Smooth muscle cell (in vitro differentiated cells): ENCODE measurements at regions not wholly inside any gene's neighbourhood (a gene's known extent, or its start where the extent isn't known, plus 50 kb on each side); places are given as distances from the start of the nearest gene placed in this dataset.

ENCODE experiments used
- DNase-seq: peaks from one replicate; lab custom pipeline; 2025; ENCODE audit not compliant: unreplicated experiment; lab: John Stamatoyannopoulos, UW
- H2AFZ ChIP-seq: fragments of 200-600 bp; sonication (generic); 2 replicates; pipeline ENCODE4 v1.6.0; 2016; ENCODE audit warnings: antibody characterized with exemption, low read depth, mild to moderate bottlenecking
- H3F3A ChIP-seq: fragments of 200-600 bp; sonication (generic); 2 replicates; pipeline ENCODE4 v1.6.0; 2017; ENCODE audit warnings: antibody characterized with exemption, low read depth
- H3K27ac ChIP-seq: fragments of 200-600 bp; sonication (generic); 2 replicates; pipeline ENCODE4 v1.5.1; 2016; ENCODE audit warnings: low read depth, mild to moderate bottlenecking
- H3K27me3 ChIP-seq: fragments of 200-600 bp; sonication (generic); 2 replicates; pipeline ENCODE4 v1.6.1; 2016; ENCODE audit warnings: low read depth, mild to moderate bottlenecking
- H3K36me3 ChIP-seq: fragments of 200-600 bp; sonication (generic); 2 replicates; pipeline ENCODE4 v1.5.1; 2016; ENCODE audit warnings: low read depth
- H3K4me1 ChIP-seq: fragments of 200-600 bp; sonication (generic); 2 replicates; pipeline ENCODE4 v1.5.1; 2016; ENCODE audit warnings: low read depth
- H3K4me2 ChIP-seq: fragments of 200-600 bp; sonication (generic); 2 replicates; pipeline ENCODE4 v1.6.0; 2016; ENCODE audit warnings: mild to moderate bottlenecking
- H3K4me3 ChIP-seq: fragments of 200-600 bp; sonication (generic); 2 replicates; pipeline ENCODE4 v1.5.1; 2016; ENCODE audit warnings: mild to moderate bottlenecking
- H3K79me2 ChIP-seq: fragments of 200-600 bp; sonication (generic); 2 replicates; pipeline ENCODE4 v1.6.0; 2016; ENCODE audit warnings: low read depth, mild to moderate bottlenecking
- H3K9ac ChIP-seq: fragments of 200-600 bp; sonication (generic); 2 replicates; pipeline ENCODE4 v1.6.0; 2016; ENCODE audit warnings: low read depth
- H3K9me3 ChIP-seq: fragments of 200-600 bp; sonication (generic); replicated peaks from 2 replicates; pipeline ENCODE4 v1.5.1; 2016; ENCODE audit warnings: low read depth
- H4K20me1 ChIP-seq: fragments of 200-600 bp; sonication (generic); 2 replicates; pipeline ENCODE4 v1.6.0; 2016; ENCODE audit warnings: low read depth
- CTCF ChIP-seq: fragments of 200-600 bp; sonication (generic); IDR thresholded peaks from 2 replicates; pipeline ENCODE4 v1.5.1; 2017; ENCODE audit warnings: borderline replicate concordance, mild to moderate bottlenecking, antibody characterized with exemption; ENCODE audit not compliant: insufficient read depth, poor library complexity, severe bottlenecking
- WGBS: methylation state at CpG from one replicate; pipeline ENCODE4 v1.1.7; 2016; ENCODE audit warnings: low lambda C conversion rate; 5-methylcytosine and 5-hydroxymethylcytosine counted together

DNA sequence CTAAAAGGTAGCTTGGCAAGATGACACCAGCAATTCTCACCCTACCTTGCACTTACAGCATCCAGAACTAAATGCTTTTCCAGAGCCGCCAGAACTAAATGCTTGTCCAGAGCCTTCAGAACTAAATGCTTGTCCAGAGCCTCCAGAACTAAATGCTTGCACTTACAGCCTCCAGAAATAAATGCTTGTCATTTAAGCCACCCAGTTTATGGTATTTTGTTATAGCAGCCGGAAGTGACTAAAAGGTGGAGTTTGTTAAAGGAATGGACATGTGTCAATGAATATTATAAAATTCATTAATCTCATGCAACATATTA is 133.5 kb downstream of the GPX5 start:
- H3K79me2 ChIP-seq: no peaks in the 10 kb centered on the region
- H3F3A ChIP-seq: peaks cover 7% of the 10 kb centered on the region
- no peak for DNase-seq
- peak overlapping the region; percentile 91 for H2AFZ ChIP-seq
- H3K9ac ChIP-seq: no peak overlapping the region
- TF ChIP-seq CTCF: no peak
- H3K27me3 ChIP-seq: no peaks in the 10 kb centered on the region
- peak overlapping the region; percentile 76 for H3K4me3 ChIP-seq
- peaks cover 9% of the 10 kb centered on the region for H3K4me1 ChIP-seq
- peak overlapping the region; percentile 91 for H3K4me2 ChIP-seq
- H3K9me3 ChIP-seq: no peaks in the 10 kb centered on the region
- H3K27ac ChIP-seq: no peak overlapping the region
- 59% methylated on average over 2 of the region's 2 CpGs for WGBS
- H3K36me3 ChIP-seq: no peaks in the 10 kb centered on the region
- no peaks in the 10 kb centered on the region for H4K20me1 ChIP-seq

DNA sequence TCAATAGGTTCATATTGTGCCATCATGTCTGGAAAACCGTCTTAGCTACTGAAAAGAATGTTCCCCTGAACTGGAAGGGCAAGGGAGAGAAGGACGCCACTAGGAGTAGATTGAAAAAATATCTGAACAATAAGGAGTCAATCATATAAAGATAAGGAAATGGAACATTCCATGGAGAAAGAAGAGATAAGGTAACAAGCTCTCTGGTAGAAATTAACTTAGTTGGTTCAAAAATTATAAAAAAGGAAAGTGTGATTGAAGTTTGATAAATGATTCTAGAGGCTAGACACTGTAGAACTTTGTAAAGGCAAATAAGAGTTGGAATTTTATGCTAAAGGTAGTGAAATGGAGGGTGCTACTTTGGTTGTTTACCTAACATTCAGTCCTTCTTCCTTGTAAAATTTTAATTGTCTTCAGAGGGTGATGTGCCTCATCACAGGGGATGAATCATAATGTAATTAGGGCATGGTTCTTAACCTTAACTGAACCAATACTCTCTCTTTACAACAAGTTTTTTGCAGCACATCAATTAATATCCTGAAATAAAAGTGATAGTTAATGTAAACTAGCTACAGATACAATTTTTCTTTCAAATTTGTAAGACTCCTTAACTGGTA is 135.5 kb downstream of the GPX5 start:
- Histone ChIP-seq H3F3A (peaks cover 7% of the 10 kb centered on the region), H3K4me1 (peaks cover 9% of the 10 kb centered on the region), H3K4me3 (no peak overlapping the region), H3K27me3 (no peaks in the 10 kb centered on the region), H2AFZ (no peak overlapping the region), H3K4me2 (no peak overlapping the region), H3K79me2 (no peaks in the 10 kb centered on the region), H3K36me3 (no peaks in the 10 kb centered on the region), H4K20me1 (no peaks in the 10 kb centered on the region), H3K9me3 (no peaks in the 10 kb centered on the region), H3K9ac (no peak overlapping the region), H3K27ac (no peak overlapping the region)
- no peak for TF ChIP-seq CTCF
- no peak for DNase-seq
- 81% methylated on average over 2 of the region's 2 CpGs for WGBS

DNA sequence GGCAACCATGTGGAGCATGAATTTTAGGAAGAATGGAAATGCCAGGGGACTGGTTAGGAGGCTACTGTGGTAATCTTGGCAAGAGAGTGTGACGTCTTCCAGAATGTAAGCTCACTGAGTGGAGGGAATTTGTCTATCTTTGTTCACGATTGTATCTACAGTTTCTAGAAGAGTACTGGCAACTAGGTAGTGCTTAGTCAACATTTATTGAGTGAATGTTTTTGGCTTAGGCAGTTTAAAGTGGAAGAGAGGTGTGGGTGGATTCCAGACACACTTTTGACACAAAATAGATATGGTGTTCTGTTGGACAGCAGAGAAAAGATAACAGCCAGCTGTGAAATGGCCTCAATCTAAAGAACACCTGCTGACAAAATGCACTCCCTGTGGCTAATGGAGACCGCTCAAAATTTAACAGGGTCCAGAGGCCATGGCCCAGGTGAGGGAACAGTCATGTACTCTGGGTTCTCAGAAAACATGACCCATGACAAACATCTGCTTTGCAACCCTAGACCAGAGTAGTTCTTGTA is 139.3 kb downstream of the GPX5 start:
- no peak for DNase-seq
- Histone ChIP-seq H3K36me3 (no peaks in the 10 kb centered on the region), H3K4me1 (no peaks in the 10 kb centered on the region), H3K4me3 (no peak overlapping the region), H4K20me1 (no peaks in the 10 kb centered on the region), H3K9me3 (no peaks in the 10 kb centered on the region), H3K79me2 (no peaks in the 10 kb centered on the region), H2AFZ (no peak overlapping the region), H3F3A (no peaks in the 10 kb centered on the region), H3K9ac (no peak overlapping the region), H3K27me3 (no peaks in the 10 kb centered on the region), H3K27ac (no peak overlapping the region), H3K4me2 (no peak overlapping the region)
- TF ChIP-seq CTCF: no peak
- WGBS: 93% methylated on average over 3 of the region's 3 CpGs

- 66% methylated on average over 3 of the region's 3 CpGs for WGBS
- peak overlapping the region; percentile 53 for H3K4me3 ChIP-seq
- DNase-seq: no peak
Measured at GRCh38 chr6:28673417-28673786, 147.7 kb downstream of the GPX5 start.

More at GRCh38 chr6:28673417-28673786, 147.7 kb downstream of the GPX5 start:
- Histone ChIP-seq H3K4me2 (peak overlapping the region; percentile 84), H3K27ac (no peak overlapping the region), H3K9me3 (no peaks in the 10 kb centered on the region), H3K9ac (no peak overlapping the region), H3K4me1 (no peaks in the 10 kb centered on the region), H2AFZ (no peak overlapping the region), H3K79me2 (no peaks in the 10 kb centered on the region), H3F3A (no peaks in the 10 kb centered on the region), H3K36me3 (no peaks in the 10 kb centered on the region), H3K27me3 (no peaks in the 10 kb centered on the region), H4K20me1 (no peaks in the 10 kb centered on the region)
- no peak for TF ChIP-seq CTCF
